ENCODE measurements at regions not wholly inside any gene's neighbourhood (a gene's known extent, or its start where the extent isn't known, plus 50 kb on each side); places are given as distances from the start of the nearest gene placed in this dataset.
"Not testable (repeated sequence)": the region's sequence is repeated elsewhere in the genome, so short reads cannot be mapped to it uniquely, and the experiment has no call there.

- no peak for DNase-seq
Observed at GRCh38 chr3:5874931-5875341, 687.4 kb downstream of the EDEM1 start.

- no peak for DNase-seq
Observed at GRCh38 chr3:5888851-5889250, 701.3 kb downstream of the EDEM1 start.

GRCh38 chr3:5889374-5889773 is 701.9 kb downstream of the EDEM1 start:
- no peak for DNase-seq

GRCh38 chr3:5891711-5892110 is 704.2 kb downstream of the EDEM1 start:
- DNase-seq = no peak

- no peak for DNase-seq
Observed at GRCh38 chr3:5898106-5898505, 710.6 kb downstream of the EDEM1 start.

- DNase-seq = no peak
Observed at GRCh38 chr3:5899014-5899761, 711.7 kb downstream of the EDEM1 start.

GRCh38 chr3:5917932-5918331 is 730.4 kb downstream of the EDEM1 start:
- no peak for DNase-seq

- no peak for DNase-seq
Observed at GRCh38 chr3:5918626-5919025, 731.1 kb downstream of the EDEM1 start.

- DNase-seq = no peak
Observed at GRCh38 chr3:5929027-5929426, 741.5 kb downstream of the EDEM1 start.

GRCh38 chr3:5944061-5944460 is 756.6 kb downstream of the EDEM1 start:
- DNase-seq = not testable (repeated sequence)

- no peak for DNase-seq
Observed at GRCh38 chr3:5948084-5948483, 760.6 kb downstream of the EDEM1 start.

- DNase-seq = no peak
Observed at GRCh38 chr3:5951026-5951425, 763.5 kb downstream of the EDEM1 start.

GRCh38 chr3:5972586-5972985 is 785.1 kb downstream of the EDEM1 start:
- DNase-seq = no peak

GRCh38 chr3:5974630-5975322 is 787.3 kb downstream of the EDEM1 start:
- DNase-seq = no peak

- DNase-seq = no peak
Observed at GRCh38 chr3:5977331-5977730, 789.8 kb downstream of the EDEM1 start.

GRCh38 chr3:5980475-5980874 is 793.0 kb downstream of the EDEM1 start:
- DNase-seq = no peak

- no peak for DNase-seq
Observed at GRCh38 chr3:5994651-5995050, 807.1 kb downstream of the EDEM1 start.

GRCh38 chr3:6018456-6018855 is 830.9 kb downstream of the EDEM1 start:
- no peak for DNase-seq

- no peak for DNase-seq
Observed at GRCh38 chr3:6022621-6023020, 835.1 kb downstream of the EDEM1 start.

- DNase-seq = no peak
Observed at GRCh38 chr3:6025032-6025431, 835.9 kb upstream of the GRM7 start.

GRCh38 chr3:6030648-6031047 is 830.3 kb upstream of the GRM7 start:
- DNase-seq = not testable (repeated sequence)

- no peak for DNase-seq
Observed at GRCh38 chr3:6035626-6036025, 825.3 kb upstream of the GRM7 start.

- DNase-seq = no peak
Observed at GRCh38 chr3:6039971-6040370, 820.9 kb upstream of the GRM7 start.

GRCh38 chr3:6041894-6042293 is 819.0 kb upstream of the GRM7 start:
- no peak for DNase-seq

GRCh38 chr3:6047016-6047415 is 813.9 kb upstream of the GRM7 start:
- no peak for DNase-seq
